PFSK-1 (cell line): ENCODE measurements at regions not wholly inside any gene's neighbourhood (a gene's known extent, or its start where the extent isn't known, plus 50 kb on each side); places are given as distances from the start of the nearest gene placed in this dataset.

Experiments
- FOXP2 ChIP-seq: optimal IDR thresholded peaks from 2 replicates; pipeline ENCODE3; 2011; ENCODE audit warnings: borderline replicate concordance, control low read depth, inconsistent platforms; ENCODE audit not compliant: insufficient read depth; ENCODE audit errors: extremely low read length, extremely low read depth
- POLR2AphosphoS5 ChIP-seq: IDR thresholded peaks from 2 replicates; pipeline ENCODE4 v1.6.1; 2012; ENCODE audit warnings: low read depth, mild to moderate bottlenecking, control low read depth, low read length, moderate library complexity
- SIN3A ChIP-seq: IDR thresholded peaks from 2 replicates; pipeline ENCODE4 v1.6.1; 2012; ENCODE audit warnings: mild to moderate bottlenecking, low read length, moderate library complexity, borderline replicate concordance; ENCODE audit not compliant: insufficient read depth
- TAF1 ChIP-seq: IDR thresholded peaks from 2 replicates; pipeline ENCODE4 v1.6.1; 2012; ENCODE audit warnings: low read length, control low read depth, borderline replicate concordance; ENCODE audit not compliant: insufficient read depth
- TF ChIP-seq, protein P1 (sequence below), 2 experiments: IDR thresholded peaks; 2 replicates each; pipeline versions ENCODE4 v1.6.1 to v1.8.0; 2011 to 2012; ENCODE audit warnings: low read depth in 2 of 2, low read length in 2 of 2, control low read depth in 1 of 2, inconsistent platforms in 1 of 2, mild to moderate bottlenecking in 1 of 2, moderate library complexity in 1 of 2; ENCODE audit not compliant: insufficient read depth in 1 of 2

DNA sequence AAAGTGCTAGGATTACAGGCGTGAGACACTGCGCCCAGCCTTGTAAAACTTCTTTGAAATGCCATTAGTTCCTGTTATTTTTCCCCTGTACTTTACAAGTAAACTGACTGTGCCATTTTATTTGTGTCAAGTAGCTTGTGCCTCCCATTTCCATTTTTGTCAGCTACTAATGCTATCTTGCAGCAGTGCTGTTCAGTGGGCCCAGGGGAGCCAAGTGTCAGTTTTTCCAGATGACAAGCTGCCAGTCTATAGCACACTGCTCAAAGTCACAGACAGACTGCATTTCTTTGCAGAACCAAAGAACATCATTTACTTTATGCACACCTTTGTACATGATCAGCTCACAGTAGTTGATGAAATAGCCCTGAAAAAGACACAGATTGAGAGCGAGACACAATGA is 901.3 kb upstream of the CDH2 start:
- TF ChIP-seq, protein P1, sequence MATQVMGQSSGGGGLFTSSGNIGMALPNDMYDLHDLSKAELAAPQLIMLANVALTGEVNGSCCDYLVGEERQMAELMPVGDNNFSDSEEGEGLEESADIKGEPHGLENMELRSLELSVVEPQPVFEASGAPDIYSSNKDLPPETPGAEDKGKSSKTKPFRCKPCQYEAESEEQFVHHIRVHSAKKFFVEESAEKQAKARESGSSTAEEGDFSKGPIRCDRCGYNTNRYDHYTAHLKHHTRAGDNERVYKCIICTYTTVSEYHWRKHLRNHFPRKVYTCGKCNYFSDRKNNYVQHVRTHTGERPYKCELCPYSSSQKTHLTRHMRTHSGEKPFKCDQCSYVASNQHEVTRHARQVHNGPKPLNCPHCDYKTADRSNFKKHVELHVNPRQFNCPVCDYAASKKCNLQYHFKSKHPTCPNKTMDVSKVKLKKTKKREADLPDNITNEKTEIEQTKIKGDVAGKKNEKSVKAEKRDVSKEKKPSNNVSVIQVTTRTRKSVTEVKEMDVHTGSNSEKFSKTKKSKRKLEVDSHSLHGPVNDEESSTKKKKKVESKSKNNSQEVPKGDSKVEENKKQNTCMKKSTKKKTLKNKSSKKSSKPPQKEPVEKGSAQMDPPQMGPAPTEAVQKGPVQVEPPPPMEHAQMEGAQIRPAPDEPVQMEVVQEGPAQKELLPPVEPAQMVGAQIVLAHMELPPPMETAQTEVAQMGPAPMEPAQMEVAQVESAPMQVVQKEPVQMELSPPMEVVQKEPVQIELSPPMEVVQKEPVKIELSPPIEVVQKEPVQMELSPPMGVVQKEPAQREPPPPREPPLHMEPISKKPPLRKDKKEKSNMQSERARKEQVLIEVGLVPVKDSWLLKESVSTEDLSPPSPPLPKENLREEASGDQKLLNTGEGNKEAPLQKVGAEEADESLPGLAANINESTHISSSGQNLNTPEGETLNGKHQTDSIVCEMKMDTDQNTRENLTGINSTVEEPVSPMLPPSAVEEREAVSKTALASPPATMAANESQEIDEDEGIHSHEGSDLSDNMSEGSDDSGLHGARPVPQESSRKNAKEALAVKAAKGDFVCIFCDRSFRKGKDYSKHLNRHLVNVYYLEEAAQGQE (IDR thresholded peaks at IDR 0.05; ENCODE audit: insufficient read depth in 1 of 2, low read depth in 2 of 2, low read length in 2 of 2): no peak
- TF ChIP-seq SIN3A: no peak
- TF ChIP-seq FOXP2: no peak

DNA sequence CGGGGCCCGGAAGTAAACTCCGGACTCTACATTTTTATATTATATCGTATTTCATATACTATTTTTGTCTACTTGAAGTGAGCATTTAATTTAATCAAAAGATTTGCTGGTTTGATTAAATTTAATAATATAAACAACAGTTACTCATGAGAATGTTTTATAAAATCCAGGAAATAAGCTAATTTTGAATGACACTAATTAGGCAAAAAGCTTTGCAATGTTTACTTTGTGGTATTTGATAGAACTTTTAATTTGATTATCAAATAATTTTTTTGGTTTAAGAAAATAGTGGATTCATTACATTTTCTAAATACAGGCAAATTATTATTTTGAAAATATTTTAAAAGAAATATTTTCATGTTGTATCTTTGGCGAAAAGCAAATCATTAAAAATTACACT is 900.4 kb upstream of the CDH2 start:
- TF ChIP-seq POLR2AphosphoS5 (no peak), SIN3A (no peak), TAF1 (no peak), FOXP2 (no peak)
- TF ChIP-seq, protein P1 (IDR thresholded peaks at IDR 0.05; ENCODE audit: insufficient read depth in 1 of 2, low read depth in 2 of 2, low read length in 2 of 2): no peak

DNA sequence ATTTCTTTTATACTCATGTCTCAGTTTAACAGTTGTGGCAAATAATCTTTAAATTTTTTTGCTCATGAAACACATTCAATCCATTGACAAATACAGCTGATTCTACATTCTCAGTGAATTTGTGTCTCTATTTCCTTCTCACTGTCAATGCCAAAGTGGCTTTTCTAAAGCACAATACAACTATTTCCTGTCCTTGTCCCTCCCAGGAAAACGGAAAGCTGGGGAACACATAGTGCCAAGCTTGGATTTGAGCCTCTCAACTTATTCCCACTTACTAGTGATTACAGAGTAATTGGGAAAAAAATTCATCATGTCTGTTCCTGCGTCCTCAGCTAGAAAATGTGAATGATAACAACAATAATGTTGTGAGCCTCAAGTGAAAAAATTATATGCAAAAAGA is 899.7 kb upstream of the CDH2 start:
- TF ChIP-seq SIN3A (no peak), TAF1 (no peak), FOXP2 (no peak), POLR2AphosphoS5 (no peak)
- TF ChIP-seq, protein P1 (IDR thresholded peaks at IDR 0.05; ENCODE audit: insufficient read depth in 1 of 2, low read depth in 2 of 2, low read length in 2 of 2): no peak

DNA sequence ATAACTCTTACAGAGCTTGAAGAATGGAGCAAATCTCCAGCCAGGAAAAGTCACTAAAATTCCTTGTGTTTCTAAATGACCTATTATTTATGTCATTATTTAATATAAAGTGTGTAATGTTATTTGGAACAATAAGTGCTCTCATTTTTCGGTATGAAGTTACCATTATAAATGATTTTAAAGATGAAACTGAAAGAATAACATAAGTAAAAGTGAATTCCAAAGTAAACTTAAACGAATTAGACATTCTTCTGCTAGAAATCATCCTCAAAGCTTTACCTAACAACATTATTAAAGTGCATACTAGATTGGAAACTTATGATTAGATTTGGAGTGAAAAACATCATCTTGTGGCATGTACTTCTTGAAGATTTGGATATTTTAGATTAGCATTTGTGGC is 897.2 kb upstream of the CDH2 start:
- TF ChIP-seq, protein P1 (IDR thresholded peaks at IDR 0.05; ENCODE audit: insufficient read depth in 1 of 2, low read depth in 2 of 2, low read length in 2 of 2): no peak

- no peak for TF ChIP-seq SIN3A
- no peak for TF ChIP-seq FOXP2
- TF ChIP-seq, protein P1 (IDR thresholded peaks at IDR 0.05; ENCODE audit: insufficient read depth in 1 of 2, low read depth in 2 of 2, low read length in 2 of 2): no peak
- no peak for TF ChIP-seq TAF1
- no peak for TF ChIP-seq POLR2AphosphoS5
Observed at GRCh38 chr18:29071869-29072268, 894.9 kb upstream of the CDH2 start.
